K562 (cell line): ENCODE measurements at regions not wholly inside any gene's neighbourhood (a gene's known extent, or its start where the extent isn't known, plus 50 kb on each side); places are given as distances from the start of the nearest gene placed in this dataset.

Experiments used
- ATAC-seq: fragments of 200-7000 bp; cut with Tn5 transposase; 3 replicates; pipeline ENCODE4 v1.9.1; 2020; ENCODE audit warnings: moderate library complexity
- BruUV-seq: library from RNA; stranded (reverse); fragments of 400-500 nt; replicated peaks from 2 replicates; lab custom pipeline; 2021; lab: Mats Ljungman, UMichigan
- CTCF ChIA-PET: fragments of 300-600 bp; formaldehyde crosslinking; extraction: SDS; loops from one replicate; lab custom pipeline; 2021; ENCODE audit warnings: low intra/inter-chr PET ratio; lab: Yijun Ruan, JAX
- POLR2A ChIA-PET: fragments of 300-600, 350-650 bp; sonication (Branson Sonifier 250); formaldehyde crosslinking; extraction: SDS; loops from one replicate; lab custom pipeline; 2021; ENCODE audit warnings: antibody characterized with exemption, inconsistent platforms; lab: Yijun Ruan, JAX
- DNase-seq, 4 experiments: peaks; one replicate each; pipeline versions ENCODE4 v3.0.0 to v3.0.0-alpha.2; 2011 to 2018; ENCODE audit warnings: low spot score in 3 of 4, mixed read lengths in 3 of 4; ENCODE audit errors: extremely low read depth in 1 of 4
- FAIRE-seq: peaks from 2 replicates; lab custom pipeline; 2011; peaks lifted over from hg19 to GRCh38; lab: Jason Lieb, UNC
- H2AFZ ChIP-seq: 2 replicates; pipeline ENCODE4 v1.6.0; 2011; ENCODE audit warnings: low read depth, low read length, control low read depth, inconsistent platforms
- H3K27ac ChIP-seq: fragments of 200-600 bp; 3 replicates; pipeline ENCODE4 v1.8.0; 2011; ENCODE audit warnings: low read depth, mild to moderate bottlenecking, control low read depth, inconsistent platforms, low read length, moderate library complexity, mixed read lengths; ENCODE audit errors: extremely low read depth
- H3K27me3 ChIP-seq, 2 experiments: fragments of 300-600 bp in 1 of 2; 2 replicates in 1 of 2; 3 replicates in 1 of 2; pipeline versions ENCODE4 v1.6.0 to v1.8.0; 2011; ENCODE audit warnings: inconsistent platforms in 2 of 2, low read length in 2 of 2, mild to moderate bottlenecking in 1 of 2, mixed read lengths in 1 of 2, moderate library complexity in 1 of 2; ENCODE audit not compliant: control insufficient read depth in 2 of 2, insufficient read depth in 2 of 2
- H3K36me3 ChIP-seq: fragments of 300-600 bp; 3 replicates; pipeline ENCODE4 v1.8.0; 2011; ENCODE audit warnings: mild to moderate bottlenecking, low read length, inconsistent platforms; ENCODE audit not compliant: control insufficient read depth, insufficient read depth
- H3K4me1 ChIP-seq, 2 experiments: fragments of 200-600 bp in 1 of 2; replicated peaks in 1 of 2; 2 replicates in 1 of 2; 3 replicates in 1 of 2; pipeline versions ENCODE4 v1.5.1 to v1.8.0; 2011; ENCODE audit warnings: inconsistent platforms in 2 of 2, low read length in 2 of 2, mild to moderate bottlenecking in 1 of 2, mixed read lengths in 1 of 2, moderate library complexity in 1 of 2; ENCODE audit not compliant: control insufficient read depth in 2 of 2, insufficient read depth in 2 of 2
- H3K4me2 ChIP-seq: 2 replicates; pipeline ENCODE4 v1.6.1; 2011; ENCODE audit warnings: low read length, control low read depth, inconsistent platforms, mixed read lengths; ENCODE audit not compliant: insufficient read depth
- H3K4me3 ChIP-seq: fragments of 200-600 bp; sonication (generic), shearing (Covaris generic); 2 replicates; pipeline ENCODE4 v1.5.1; 2016; ENCODE audit warnings: control low read depth, inconsistent platforms
- H3K79me2 ChIP-seq: fragments of 200-600 bp; 3 replicates; pipeline ENCODE4 v1.8.0; 2011; ENCODE audit warnings: low read length, inconsistent platforms; ENCODE audit not compliant: control insufficient read depth, insufficient read depth
- H3K9ac ChIP-seq, 2 experiments: 2 replicates each; pipeline versions ENCODE4 v1.6.0 to v1.6.1; 2011; ENCODE audit warnings: low read depth in 2 of 2, low read length in 2 of 2, control low read depth in 1 of 2, inconsistent platforms in 1 of 2, mild to moderate bottlenecking in 1 of 2, mixed read lengths in 1 of 2; ENCODE audit not compliant: insufficient read depth in 1 of 2
- H3K9me1 ChIP-seq: one replicate; pipeline ENCODE4 v1.6.0; 2011; ENCODE audit warnings: inconsistent platforms, mild to moderate bottlenecking, low read length, moderate library complexity; ENCODE audit not compliant: control insufficient read depth, insufficient read depth
- H3K9me3 ChIP-seq: replicated peaks from 2 replicates; pipeline ENCODE4 v1.5.1; 2011; ENCODE audit warnings: low read depth, low read length, inconsistent platforms; ENCODE audit not compliant: control insufficient read depth, insufficient read depth
- H4K20me1 ChIP-seq: replicated peaks from 2 replicates; pipeline ENCODE4 v1.6.1; 2011; ENCODE audit warnings: low read length, inconsistent platforms, mixed read lengths; ENCODE audit not compliant: control insufficient read depth, insufficient read depth
- CLOCK ChIP-seq: fragments of 250-450 bp; sonication (Bioruptor Pico); IDR thresholded peaks from 2 replicates; pipeline ENCODE4 v1.4.0; 2020; ENCODE audit warnings: mild to moderate bottlenecking, moderate library complexity, borderline replicate concordance
- E2F3 ChIP-seq: fragments of 250-450 bp; sonication (Bioruptor Pico); IDR thresholded peaks from 2 replicates; pipeline ENCODE4 v1.4.0; 2020; ENCODE audit warnings: mild to moderate bottlenecking
- HDAC1 ChIP-seq, 2 experiments: fragments of 450-650 bp; IDR thresholded peaks; 2 replicates each; pipeline ENCODE4 v1.6.1; 2016 to 2017; ENCODE audit warnings: inconsistent platforms in 1 of 2, mild to moderate bottlenecking in 1 of 2, moderate library complexity in 1 of 2
- HEY1 ChIP-seq: fragments of 250-450 bp; sonication (Bioruptor Pico); IDR thresholded peaks from 2 replicates; pipeline ENCODE4 v1.5.0; 2020; ENCODE audit warnings: mild to moderate bottlenecking, moderate library complexity, borderline replicate concordance
- HNRNPLL ChIP-seq: fragments of 200-400 bp; formaldehyde crosslinking; IDR thresholded peaks from 2 replicates; pipeline ENCODE4 v1.6.1; 2017; ENCODE audit warnings: low read length, low read depth, mild to moderate bottlenecking; ENCODE audit not compliant: poor library complexity, severe bottlenecking
- KDM2B ChIP-seq: fragments of 250-450 bp; sonication (Bioruptor Pico); IDR thresholded peaks from 2 replicates; pipeline ENCODE4 v1.8.0; 2021; ENCODE audit warnings: mild to moderate bottlenecking, moderate library complexity
- MTA2 ChIP-seq: fragments of 450-650 bp; IDR thresholded peaks from 2 replicates; pipeline ENCODE4 v1.6.1; 2016; ENCODE audit warnings: low read depth
- NCOA4 ChIP-seq: fragments of 450-650 bp; IDR thresholded peaks from 2 replicates; pipeline ENCODE4 v1.6.1; 2018; ENCODE audit warnings: mild to moderate bottlenecking; ENCODE audit not compliant: partially characterized antibody
- PCBP1 ChIP-seq: fragments of 200-400 bp; formaldehyde crosslinking; IDR thresholded peaks from 2 replicates; pipeline ENCODE4 v1.6.1; 2018; ENCODE audit warnings: mild to moderate bottlenecking, low read depth, low read length; ENCODE audit not compliant: poor library complexity, severe bottlenecking
- PREB ChIP-seq: sonication (generic); formaldehyde crosslinking; IDR thresholded peaks from 2 replicates; pipeline ENCODE4 v1.8.1; 2023; ENCODE audit warnings: mild to moderate bottlenecking, missing genetic modification reagents
- RB1 ChIP-seq: fragments of 450-650 bp; IDR thresholded peaks from 2 replicates; pipeline ENCODE4 v1.6.1; 2017; ENCODE audit warnings: low read depth, mild to moderate bottlenecking
- RBM17 ChIP-seq: fragments of 200-400 bp; formaldehyde crosslinking; IDR thresholded peaks from 2 replicates; pipeline ENCODE4 v1.6.1; 2017; ENCODE audit warnings: low read depth, mild to moderate bottlenecking, low read length, borderline replicate concordance
- SMAD3 ChIP-seq: fragments of 450-650 bp; formaldehyde crosslinking; conservative IDR thresholded peaks from 2 replicates; pipeline ENCODE4 v1.4.0; 2020; ENCODE audit warnings: mild to moderate bottlenecking
- TCF7L2 ChIP-seq: fragments of 150-350 bp; IDR thresholded peaks from 2 replicates; pipeline ENCODE4 v1.6.1; 2016; ENCODE audit warnings: low read depth, mild to moderate bottlenecking, low read length, moderate library complexity
- THAP7 ChIP-seq: fragments of 250-450 bp; sonication (Bioruptor Pico); IDR thresholded peaks from 2 replicates; pipeline ENCODE4 v1.5.0; 2021
- ZNF146 ChIP-seq: IDR thresholded peaks from one replicate; pipeline ENCODE4 v1.6.1; 2018; ENCODE audit warnings: missing compliant biosample characterization; ENCODE audit not compliant: unreplicated experiment
- ZNF780A ChIP-seq: fragments of 250-450 bp; sonication (Bioruptor Pico); IDR thresholded peaks from 2 replicates; pipeline ENCODE4 v1.5.0; 2021; ENCODE audit warnings: mild to moderate bottlenecking
- WGBS: fragments of 100-300 bp; shearing (Covaris generic); methylation state at CpG from one replicate; pipeline ENCODE4 v1.1.6; 2016; ENCODE audit warnings: low coverage, mixed read lengths; ENCODE audit not compliant: insufficient coverage; ENCODE audit errors: missing lambda C conversion rate; 5-methylcytosine and 5-hydroxymethylcytosine counted together
- in situ Hi-C: fragments of 300-500 bp; cut with MboI; formaldehyde crosslinking; loops from 4 replicates; pipeline ENCODE4 v1.15.0; 2018; ENCODE audit warnings: inconsistent platforms, mixed read lengths
- intact Hi-C: fragments of 100-400 bp; cut with micrococcal nuclease; formaldehyde crosslinking; loops from 2 replicates; pipeline ENCODE4 v1.14.2; 2022

- CTCF ChIA-PET = no interaction called here
These were observed 56.0 kb downstream of the RPLP1 start for GRCh38 chr15:69508659-69509058.

More at GRCh38 chr15:69508659-69509058, 56.0 kb downstream of the RPLP1 start:
- H3K79me2 ChIP-seq = no peaks in the 10 kb centered on the region
- FAIRE-seq (no peak), DNase-seq (no peak), ATAC-seq (no peak)
- in situ Hi-C loops (no loop called here), intact Hi-C loops (no loop called here)
- no peaks in the 10 kb centered on the region for H3K9me1 ChIP-seq
- H3K27me3 ChIP-seq = peaks cover 6 to 19% of the 10 kb centered on the region in 2 experiments; a peak in 3 of 5 replicates
- WGBS = 0% methylated on average over 1 of the region's 1 CpG
- POLR2A ChIA-PET = interaction anchor here (0.5 kb wide), 1 partner anchor 15 kb away, joined by 3 read pairs; no protein-coding TSS in a partner anchor
- H4K20me1 ChIP-seq = no peaks in the 10 kb centered on the region
- BruUV-seq = no TSS peak
- no peak overlapping the region for H3K27ac ChIP-seq
- no peak overlapping the region for H3K4me3 ChIP-seq
- TF ChIP-seq E2F3 (CRISPR knock-in tag) (no peak), NCOA4 (no peak), ZNF146 (CRISPR knock-in tag) (no peak), HEY1 (CRISPR knock-in tag) (no peak), SMAD3 (CRISPR knock-in tag) (no peak), PCBP1 (no peak), RBM17 (no peak), KDM2B (CRISPR knock-in tag) (no peak), HDAC1 (IDR thresholded peaks at IDR 0.05) (no peak), HNRNPLL (no peak), MTA2 (no peak), THAP7 (CRISPR knock-in tag) (no peak), TCF7L2 (no peak), PREB (CRISPR knock-in tag) (no peak), CLOCK (no peak), RB1 (no peak), ZNF780A (CRISPR knock-in tag) (no peak)
- no peaks in the 10 kb centered on the region for H3K4me1 ChIP-seq
- no peaks in the 10 kb centered on the region for H3K36me3 ChIP-seq
- no peak overlapping the region for H3K9ac ChIP-seq
- no peaks in the 10 kb centered on the region for H3K9me3 ChIP-seq
- no peak overlapping the region for H2AFZ ChIP-seq
- H3K4me2 ChIP-seq = no peak overlapping the region
